HEK293 (cell line): ENCODE measurements at regions not wholly inside any gene's neighbourhood (a gene's known extent, or its start where the extent isn't known, plus 50 kb on each side); places are given as distances from the start of the nearest gene placed in this dataset.

ENCODE experiments used
- CTCF ChIA-PET: fragments of 350-600 bp; formaldehyde crosslinking; extraction: SDS; loops from one replicate; lab custom pipeline; 2021; ENCODE audit warnings: antibody characterized with exemption; lab: Yijun Ruan, JAX
- POLR2A ChIA-PET: fragments of 300-600 bp; formaldehyde crosslinking; extraction: SDS; loops from one replicate; lab custom pipeline; 2020; ENCODE audit warnings: antibody characterized with exemption, inconsistent platforms; lab: Yijun Ruan, JAX
- H3K27ac ChIP-seq: fragments of 200-500 bp; sonication (Bioruptor generic); 2 replicates; pipeline ENCODE4 v1.5.1; 2014; ENCODE audit warnings: low read depth, low read length, control low read depth, inconsistent platforms; ENCODE audit errors: extremely low read depth
- H3K36me3 ChIP-seq, 2 experiments: fragments of 200-500 bp in 1 of 2; sonication (Bioruptor generic) in 1 of 2; 1 replicate in 1 of 2; 2 replicates in 1 of 2; pipeline ENCODE4 v1.5.1; 2014 to 2017; ENCODE audit warnings: inconsistent platforms in 2 of 2, low read length in 2 of 2; ENCODE audit not compliant: control insufficient read depth in 2 of 2, insufficient read depth in 1 of 2
- H3K4me1 ChIP-seq: fragments of 200-500 bp; sonication (Bioruptor generic); 2 replicates; pipeline ENCODE4 v1.5.1; 2014; ENCODE audit warnings: mild to moderate bottlenecking, low read length, inconsistent platforms; ENCODE audit not compliant: control insufficient read depth, insufficient read depth
- H3K4me3 ChIP-seq: 2 replicates; pipeline ENCODE4 v1.5.1; 2011; ENCODE audit warnings: low read depth, mild to moderate bottlenecking, control low read depth, low read length, moderate library complexity
- H3K9me3 ChIP-seq: fragments of 200-500 bp; sonication (Bioruptor generic); 2 replicates; pipeline ENCODE4 v1.5.1; 2014; ENCODE audit warnings: low read depth, low read length, inconsistent platforms; ENCODE audit not compliant: control insufficient read depth, insufficient read depth
- KLF1 ChIP-seq: fragments of 450-650 bp; formaldehyde crosslinking; IDR thresholded peaks from 2 replicates; pipeline ENCODE4 v1.5.1; 2016; ENCODE audit warnings: missing biosample characterization, missing genetic modification characterization
- KLF7 ChIP-seq: fragments of 450-650 bp; formaldehyde crosslinking; IDR thresholded peaks from 2 replicates; pipeline ENCODE4 v1.5.1; 2016; ENCODE audit warnings: missing biosample characterization, missing genetic modification characterization, borderline replicate concordance
- PRDM4 ChIP-seq: fragments of 450-650 bp; formaldehyde crosslinking; IDR thresholded peaks from 2 replicates; pipeline ENCODE4 v1.5.1; 2017; ENCODE audit warnings: missing biosample characterization, missing genetic modification characterization
- REPIN1 ChIP-seq: fragments of 450-650 bp; formaldehyde crosslinking; IDR thresholded peaks from 2 replicates; pipeline ENCODE4 v1.5.1; 2017; ENCODE audit warnings: missing biosample characterization, missing genetic modification characterization, low read depth
- SP7 ChIP-seq: fragments of 450-650 bp; formaldehyde crosslinking; IDR thresholded peaks from 2 replicates; pipeline ENCODE4 v1.5.1; 2016; ENCODE audit warnings: missing biosample characterization, missing genetic modification characterization
- ZBTB11 ChIP-seq: fragments of 450-650 bp; formaldehyde crosslinking; conservative IDR thresholded peaks from 2 replicates; pipeline ENCODE4 v1.5.1; 2016; ENCODE audit warnings: low read depth, missing biosample characterization, missing genetic modification characterization
- ZBTB8A ChIP-seq: fragments of 450-650 bp; formaldehyde crosslinking; IDR thresholded peaks from 2 replicates; pipeline ENCODE4 v1.5.1; 2016; ENCODE audit warnings: missing biosample characterization, missing genetic modification characterization
- ZNF132 ChIP-seq: fragments of 450-650 bp; formaldehyde crosslinking; IDR thresholded peaks from 2 replicates; pipeline ENCODE4 v1.5.1; 2017; ENCODE audit warnings: missing biosample characterization, missing genetic modification characterization, borderline replicate concordance
- ZNF157 ChIP-seq: fragments of 450-650 bp; formaldehyde crosslinking; IDR thresholded peaks from 2 replicates; pipeline ENCODE4 v1.5.1; 2016; ENCODE audit warnings: missing biosample characterization, missing genetic modification characterization
- ZNF169 ChIP-seq: fragments of 450-650 bp; formaldehyde crosslinking; IDR thresholded peaks from 2 replicates; pipeline ENCODE4 v1.5.1; 2016; ENCODE audit warnings: missing biosample characterization, missing genetic modification characterization
- ZNF184 ChIP-seq: fragments of 450-650 bp; IDR thresholded peaks from 2 replicates; pipeline ENCODE4 v1.5.1; 2018; ENCODE audit warnings: missing biosample characterization, mild to moderate bottlenecking, missing genetic modification characterization
- ZNF211 ChIP-seq: fragments of 450-650 bp; formaldehyde crosslinking; IDR thresholded peaks from 2 replicates; pipeline ENCODE4 v1.5.1; 2016; ENCODE audit warnings: low read depth, missing biosample characterization, missing genetic modification characterization
- ZNF23 ChIP-seq: fragments of 450-650 bp; formaldehyde crosslinking; IDR thresholded peaks from 2 replicates; pipeline ENCODE4 v1.5.1; 2016; ENCODE audit warnings: missing biosample characterization, missing genetic modification characterization, borderline replicate concordance
- ZNF335 ChIP-seq: fragments of 450-650 bp; formaldehyde crosslinking; conservative IDR thresholded peaks from 2 replicates; pipeline ENCODE4 v1.5.1; 2016; ENCODE audit warnings: missing biosample characterization, missing genetic modification characterization
- ZNF394 ChIP-seq: fragments of 450-650 bp; formaldehyde crosslinking; IDR thresholded peaks from 2 replicates; pipeline ENCODE4 v1.5.1; 2016; ENCODE audit warnings: missing biosample characterization, missing genetic modification characterization, mild to moderate bottlenecking, moderate library complexity, borderline replicate concordance
- ZNF548 ChIP-seq: fragments of 450-650 bp; formaldehyde crosslinking; IDR thresholded peaks from 2 replicates; pipeline ENCODE4 v1.5.1; 2016; ENCODE audit warnings: missing biosample characterization, missing genetic modification characterization
- ZNF549 ChIP-seq: fragments of 450-650 bp; IDR thresholded peaks from 2 replicates; pipeline ENCODE4 v1.5.1; 2018; ENCODE audit warnings: missing biosample characterization, missing genetic modification characterization, mild to moderate bottlenecking, inconsistent platforms, moderate library complexity
- ZNF707 ChIP-seq: fragments of 450-650 bp; formaldehyde crosslinking; IDR thresholded peaks from 2 replicates; pipeline ENCODE4 v1.5.1; 2016; ENCODE audit warnings: missing biosample characterization, missing genetic modification characterization

GRCh38 chr4:41877020-41877796 is 58.0 kb upstream of the TMEM33 start:
- no peaks in the 10 kb centered on the region for H3K4me1 ChIP-seq
- no peak overlapping the region for H3K27ac ChIP-seq
- POLR2A ChIA-PET = no interaction called here
- TF ChIP-seq ZNF157 (tag by site-specific recombination) (no peak), ZNF23 (tag by site-specific recombination) (no peak), ZNF169 (tag by site-specific recombination) (no peak), KLF7 (tag by site-specific recombination) (no peak), ZNF132 (tag by site-specific recombination) (no peak), ZNF335 (tag by site-specific recombination) (no peak), ZNF548 (tag by site-specific recombination) (no peak), PRDM4 (no peak), ZBTB11 (tag by site-specific recombination) (no peak)
- H3K4me3 ChIP-seq = no peak overlapping the region
- no peaks in the 10 kb centered on the region for H3K9me3 ChIP-seq
- H3K36me3 ChIP-seq = no peaks in the 10 kb centered on the region
- CTCF ChIA-PET = interaction anchor here (0.5 to 0.6 kb wide), 2 partner anchors 152 to 274 kb away, joined by 3 read pairs; no protein-coding TSS in a partner anchor

- Histone ChIP-seq H3K27ac (no peak overlapping the region), H3K4me1 (no peaks in the 10 kb centered on the region), H3K36me3 (no peaks in the 10 kb centered on the region), H3K4me3 (no peak overlapping the region), H3K9me3 (no peaks in the 10 kb centered on the region)
- CTCF ChIA-PET = interaction anchor here (1.3 kb wide), 1 partner anchor 13 kb away, joined by 5 read pairs; no protein-coding TSS in a partner anchor
- no peak for TF ChIP-seq ZNF184 (tag by site-specific recombination)
- no peak for TF ChIP-seq REPIN1
- no peak for TF ChIP-seq KLF1 (tag by site-specific recombination)
- TF ChIP-seq ZNF707 (tag by site-specific recombination) = no peak
- no peak for TF ChIP-seq SP7 (tag by site-specific recombination)
- no peak for TF ChIP-seq ZNF394 (tag by site-specific recombination)
- TF ChIP-seq ZNF211 (tag by site-specific recombination) = no peak
- TF ChIP-seq ZNF549 (tag by site-specific recombination) = no peak
- TF ChIP-seq ZBTB8A (tag by site-specific recombination) = no peak
- POLR2A ChIA-PET = no interaction called here
These were observed 60.4 kb upstream of the TMEM33 start for GRCh38 chr4:41874873-41875272.
